Endothelial cell of umbilical vein (primary cell): ENCODE measurements at regions not wholly inside any gene's neighbourhood (a gene's known extent, or its start where the extent isn't known, plus 50 kb on each side); places are given as distances from the start of the nearest gene placed in this dataset.

Experiments used
- BruUV-seq: library from RNA; stranded (reverse); fragments of 400-500 nt; replicated peaks from 2 replicates; lab custom pipeline; 2021; lab: Mats Ljungman, UMichigan
- CTCF ChIA-PET: fragments of 300-600, 350-600 bp; sonication (Branson Sonifier 250); formaldehyde crosslinking; loops from one replicate; lab custom pipeline; 2021; ENCODE audit warnings: antibody characterized with exemption, inconsistent platforms; lab: Charles Lee
- POLR2A ChIA-PET: fragments of 300-600, 350-600 bp; sonication (Branson Sonifier 250); formaldehyde crosslinking; loops from one replicate; lab custom pipeline; 2021; ENCODE audit warnings: antibody characterized with exemption, inconsistent platforms; lab: Charles Lee
- DNase-seq: peaks from one replicate; pipeline ENCODE4 v3.0.0-alpha.2; 2011; ENCODE audit warnings: low read depth, low spot score
- FAIRE-seq: peaks from 2 replicates; lab custom pipeline; 2011; peaks lifted over from hg19 to GRCh38; lab: Jason Lieb, UNC
- H2AFZ ChIP-seq: 2 replicates; pipeline ENCODE4 v1.6.0; 2012; ENCODE audit warnings: low read depth, low read length, control low read depth, inconsistent platforms
- H3K27ac ChIP-seq: 2 replicates; pipeline ENCODE4 v1.5.1; 2011; ENCODE audit warnings: low read depth, mild to moderate bottlenecking, control low read depth, low read length, moderate library complexity; ENCODE audit not compliant: insufficient read depth
- H3K27me3 ChIP-seq, 2 experiments: 2 replicates each; pipeline versions ENCODE4 v1.6.0 to v1.6.1; 2011; ENCODE audit warnings: low read length in 2 of 2, mixed read lengths in 1 of 2; ENCODE audit not compliant: control insufficient read depth in 2 of 2, insufficient read depth in 2 of 2
- H3K36me3 ChIP-seq, 2 experiments: 2 replicates in 1 of 2; 3 replicates in 1 of 2; pipeline ENCODE4 v1.5.1; 2011; ENCODE audit warnings: low read length in 2 of 2, mild to moderate bottlenecking in 1 of 2, moderate library complexity in 1 of 2; ENCODE audit not compliant: control insufficient read depth in 2 of 2, insufficient read depth in 2 of 2; ENCODE audit errors: extremely low read depth in 1 of 2
- H3K4me1 ChIP-seq: 3 replicates; pipeline ENCODE4 v1.5.1; 2011; ENCODE audit warnings: mild to moderate bottlenecking, low read length; ENCODE audit not compliant: control insufficient read depth, insufficient read depth; ENCODE audit errors: extremely low read depth
- H3K4me2 ChIP-seq: 2 replicates; pipeline ENCODE4 v1.6.1; 2011; ENCODE audit warnings: low read length, control low read depth, mixed read lengths; ENCODE audit not compliant: insufficient read depth
- H3K4me3 ChIP-seq, 3 experiments: fragments of 200-600 bp in 1 of 3; sonication (generic), shearing (Covaris generic) in 1 of 3; replicated peaks in 1 of 3; 2 replicates each; pipeline ENCODE4 v1.5.1; 2011 to 2016; ENCODE audit warnings: control low read depth in 3 of 3, low read length in 3 of 3, mild to moderate bottlenecking in 2 of 3, inconsistent platforms in 1 of 3, low read depth in 1 of 3, moderate library complexity in 1 of 3; ENCODE audit not compliant: insufficient read depth in 1 of 3
- H3K79me2 ChIP-seq: 2 replicates; pipeline ENCODE4 v1.6.0; 2012; ENCODE audit warnings: low read length, inconsistent platforms; ENCODE audit not compliant: control insufficient read depth, insufficient read depth
- H3K9ac ChIP-seq: replicated peaks from 2 replicates; pipeline ENCODE3; 2011; ENCODE audit warnings: low read length, control low read depth; ENCODE audit not compliant: insufficient read depth; ENCODE audit errors: extremely low read depth
- H3K9me1 ChIP-seq: replicated peaks from 3 replicates; pipeline ENCODE4 v1.6.0; 2011; ENCODE audit warnings: mild to moderate bottlenecking, low read length; ENCODE audit not compliant: control insufficient read depth, insufficient read depth; ENCODE audit errors: extremely low read depth
- H3K9me3 ChIP-seq: replicated peaks from 2 replicates; pipeline ENCODE4 v1.5.1; 2012; ENCODE audit warnings: low read length, inconsistent platforms; ENCODE audit not compliant: control insufficient read depth, insufficient read depth
- H4K20me1 ChIP-seq: replicated peaks from 2 replicates; pipeline ENCODE3; 2011; ENCODE audit warnings: mild to moderate bottlenecking, low read length; ENCODE audit not compliant: control insufficient read depth, insufficient read depth; ENCODE audit errors: extremely low read depth
- CTCF ChIP-seq, 2 donors: IDR thresholded peaks; 1 replicate in 1 of 2; 2 replicates in 1 of 2; pipeline ENCODE4 v1.5.1; 2011; ENCODE audit warnings: low read length in 2 of 2, mild to moderate bottlenecking in 2 of 2, moderate library complexity in 2 of 2, control low read depth in 1 of 2, inconsistent platforms in 1 of 2, low read depth in 1 of 2; ENCODE audit not compliant: insufficient read depth in 1 of 2; ENCODE audit errors: extremely low read depth in 1 of 2
- EZH2 ChIP-seq: IDR thresholded peaks from 2 replicates; pipeline ENCODE4 v1.6.1; 2012; ENCODE audit warnings: borderline replicate concordance, low read depth, mild to moderate bottlenecking, moderate library complexity, low read length, inconsistent platforms; ENCODE audit not compliant: severe bottlenecking
- FOS ChIP-seq: IDR thresholded peaks from 2 replicates; pipeline ENCODE4 v1.6.1; 2011; ENCODE audit warnings: mild to moderate bottlenecking, low read length, moderate library complexity, borderline replicate concordance; ENCODE audit not compliant: insufficient read depth
- GATA2 ChIP-seq: IDR thresholded peaks from 2 replicates; pipeline ENCODE4 v1.7.0; 2011; ENCODE audit warnings: low read depth, mild to moderate bottlenecking, moderate library complexity, mixed read lengths, low read length; ENCODE audit not compliant: insufficient read length, insufficient read depth
- JUN ChIP-seq: IDR thresholded peaks from 2 replicates; pipeline ENCODE4 v1.6.1; 2011; ENCODE audit warnings: borderline replicate concordance, low read depth; ENCODE audit not compliant: insufficient read length, insufficient read depth
- MAX ChIP-seq: IDR thresholded peaks from 2 replicates; pipeline ENCODE4 v1.6.1; 2011; ENCODE audit not compliant: insufficient read depth, insufficient read length
- MYC ChIP-seq: IDR thresholded peaks from one replicate; pipeline ENCODE4 v1.6.1; 2011; ENCODE audit warnings: mild to moderate bottlenecking, low read depth, low read length
- POLR2A ChIP-seq: IDR thresholded peaks from 2 replicates; pipeline ENCODE4 v1.6.1; 2012; ENCODE audit warnings: low read depth, mild to moderate bottlenecking, control low read depth, low read length
- POLR2AphosphoS5 ChIP-seq: IDR thresholded peaks from 2 replicates; pipeline ENCODE4 v1.6.1; 2012; ENCODE audit warnings: low read depth, mild to moderate bottlenecking, control low read depth, low read length, moderate library complexity; ENCODE audit not compliant: insufficient read depth
- dilution Hi-C: fragments of 300-500 bp; cut with MboI; formaldehyde crosslinking; loops from one replicate; pipeline ENCODE4 v1.15.0; 2019; ENCODE audit warnings: low sequenced_read_pairs; ENCODE audit not compliant: extremely low pct_ligation_motif_present
- intact Hi-C: fragments of 100-400 bp; cut with micrococcal nuclease; formaldehyde crosslinking; loops from one replicate; pipeline ENCODE4 v1.10.0; 2022

GRCh38 chr3:180430896-180431295 lies 171.1 kb upstream of the TTC14 start:
- no peaks in the 10 kb centered on the region for H4K20me1 ChIP-seq
- BruUV-seq: no TSS peak
- no peaks in the 10 kb centered on the region for H3K36me3 ChIP-seq
- no peak overlapping the region for H3K27ac ChIP-seq
- H3K9me3 ChIP-seq: no peaks in the 10 kb centered on the region
- ChIA-PET POLR2A (no interaction called here), CTCF (no interaction called here)
- H3K27me3 ChIP-seq: no peaks in the 10 kb centered on the region
- dilution Hi-C loops: no loop called here
- H2AFZ ChIP-seq: no peak overlapping the region
- no peak overlapping the region for H3K4me2 ChIP-seq
- TF ChIP-seq FOS (no peak), MAX (no peak), JUN (no peak), EZH2 (no peak), GATA2 (no peak), CTCF (IDR thresholded peaks at IDR 0.05; ENCODE audit: extremely low read depth in 1 of 2, insufficient read depth in 1 of 2, low read depth in 1 of 2, low read length in 2 of 2) (no peak), POLR2A (no peak), MYC (no peak), POLR2AphosphoS5 (no peak)
- H3K4me3 ChIP-seq: no peak overlapping the region
- intact Hi-C loops: loop anchor here (5.0 kb wide), 1 partner anchor 664 kb away; no protein-coding TSS in a partner anchor
- FAIRE-seq (no peak), DNase-seq (no peak)
- no peak overlapping the region for H3K9ac ChIP-seq
- H3K9me1 ChIP-seq: no peaks in the 10 kb centered on the region
- H3K79me2 ChIP-seq: no peaks in the 10 kb centered on the region
- H3K4me1 ChIP-seq: peaks cover 13% of the 10 kb centered on the region
